GM12873 (cell line): ENCODE measurements at regions not wholly inside any gene's neighbourhood (a gene's known extent, or its start where the extent isn't known, plus 50 kb on each side); places are given as distances from the start of the nearest gene placed in this dataset.

ENCODE experiments used
- CTCF ChIP-seq: IDR thresholded peaks from 2 replicates; pipeline ENCODE4 v1.5.1; 2012; ENCODE audit warnings: low read depth, mild to moderate bottlenecking, moderate library complexity, low read length, control low read depth; ENCODE audit not compliant: insufficient read depth; ENCODE audit errors: missing control alignments

GRCh38 chr20:60895363-60896079, 356.5 kb upstream of the CDH4 start:
- TF ChIP-seq CTCF: no peak

GRCh38 chr20:60897976-60898375, 354.1 kb upstream of the CDH4 start:
- TF ChIP-seq CTCF: no peak

- TF ChIP-seq CTCF: no peak
Measured at GRCh38 chr20:60899320-60899719, 352.7 kb upstream of the CDH4 start.

- no peak for TF ChIP-seq CTCF
Measured at GRCh38 chr20:60900618-60901017, 351.4 kb upstream of the CDH4 start.

- TF ChIP-seq CTCF: no peak
Measured at GRCh38 chr20:60901831-60902230, 350.2 kb upstream of the CDH4 start.

- no peak for TF ChIP-seq CTCF
Measured at GRCh38 chr20:60903325-60903971, 348.6 kb upstream of the CDH4 start.

- TF ChIP-seq CTCF: no peak
Measured at GRCh38 chr20:60904730-60905129, 347.3 kb upstream of the CDH4 start.
